OCI-LY3 (cell line): ENCODE measurements at regions not wholly inside any gene's neighbourhood (a gene's known extent, or its start where the extent isn't known, plus 50 kb on each side); places are given as distances from the start of the nearest gene placed in this dataset.

Experiments used
- EZH2phosphoT487 ChIP-seq: fragments of 200-600 bp; shearing (Covaris generic); IDR thresholded peaks from 2 replicates; pipeline ENCODE4 v1.6.1; 2018; ENCODE audit warnings: antibody characterized with exemption, mixed run types, low read depth
- TF ChIP-seq, protein P1 (sequence below): fragments of 200-600, 300-600 bp; sonication (generic); IDR thresholded peaks from 2 replicates; pipeline ENCODE4 v1.5.1; 2014; ENCODE audit warnings: antibody characterized with exemption, low read length, low read depth

GRCh38 chr16:9177861-9178260 is 86.4 kb downstream of the HAPSTR1 start:
- TF ChIP-seq, protein P1, sequence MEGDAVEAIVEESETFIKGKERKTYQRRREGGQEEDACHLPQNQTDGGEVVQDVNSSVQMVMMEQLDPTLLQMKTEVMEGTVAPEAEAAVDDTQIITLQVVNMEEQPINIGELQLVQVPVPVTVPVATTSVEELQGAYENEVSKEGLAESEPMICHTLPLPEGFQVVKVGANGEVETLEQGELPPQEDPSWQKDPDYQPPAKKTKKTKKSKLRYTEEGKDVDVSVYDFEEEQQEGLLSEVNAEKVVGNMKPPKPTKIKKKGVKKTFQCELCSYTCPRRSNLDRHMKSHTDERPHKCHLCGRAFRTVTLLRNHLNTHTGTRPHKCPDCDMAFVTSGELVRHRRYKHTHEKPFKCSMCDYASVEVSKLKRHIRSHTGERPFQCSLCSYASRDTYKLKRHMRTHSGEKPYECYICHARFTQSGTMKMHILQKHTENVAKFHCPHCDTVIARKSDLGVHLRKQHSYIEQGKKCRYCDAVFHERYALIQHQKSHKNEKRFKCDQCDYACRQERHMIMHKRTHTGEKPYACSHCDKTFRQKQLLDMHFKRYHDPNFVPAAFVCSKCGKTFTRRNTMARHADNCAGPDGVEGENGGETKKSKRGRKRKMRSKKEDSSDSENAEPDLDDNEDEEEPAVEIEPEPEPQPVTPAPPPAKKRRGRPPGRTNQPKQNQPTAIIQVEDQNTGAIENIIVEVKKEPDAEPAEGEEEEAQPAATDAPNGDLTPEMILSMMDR = no peak
- TF ChIP-seq EZH2phosphoT487 = no peak
